Activated T-cell treated with anti-CD3 and anti-CD28 coated beads, Interleukin-2, amount 50 U/mL, for 48 hours (primary cell): ENCODE measurements at regions not wholly inside any gene's neighbourhood (a gene's known extent, or its start where the extent isn't known, plus 50 kb on each side); places are given as distances from the start of the nearest gene placed in this dataset.
"Not testable (repeated sequence)": the region's sequence is repeated elsewhere in the genome, so short reads cannot be mapped to it uniquely, and the experiment has no call there.

ENCODE experiments used
- DNase-seq, 2 experiments: peaks; one replicate each; pipeline ENCODE4 v3.0.0-alpha.2; 2020

GRCh38 chrX:147468600-147468999 is 443.1 kb upstream of the FMR1 start:
- no peak for DNase-seq

- DNase-seq, result no peak
These were observed 435.7 kb upstream of the FMR1 start for GRCh38 chrX:147476008-147476407.

- DNase-seq, result no peak
These were observed 432.8 kb upstream of the FMR1 start for GRCh38 chrX:147478899-147479298.

GRCh38 chrX:147485207-147485606 is 426.5 kb upstream of the FMR1 start:
- DNase-seq, result no peak

- no peak for DNase-seq
These were observed 417.4 kb upstream of the FMR1 start for GRCh38 chrX:147494365-147494764.

- no peak for DNase-seq
These were observed 412.9 kb upstream of the FMR1 start for GRCh38 chrX:147498796-147499195.

- no peak for DNase-seq
These were observed 388.7 kb upstream of the FMR1 start for GRCh38 chrX:147522981-147523380.

- no peak for DNase-seq
These were observed 378.3 kb upstream of the FMR1 start for GRCh38 chrX:147533426-147533825.

- DNase-seq, result no peak
These were observed 374.5 kb upstream of the FMR1 start for GRCh38 chrX:147537172-147537571.

GRCh38 chrX:147548023-147548422 is 363.7 kb upstream of the FMR1 start:
- not testable (repeated sequence) for DNase-seq

- DNase-seq, result peak; percentile 20 to 30
These were observed 361.5 kb upstream of the FMR1 start for GRCh38 chrX:147550217-147550616.

GRCh38 chrX:147559191-147559590 is 352.5 kb upstream of the FMR1 start:
- no peak for DNase-seq

GRCh38 chrX:147565237-147565636 is 346.5 kb upstream of the FMR1 start:
- no peak for DNase-seq

- DNase-seq, result no peak
These were observed 341.2 kb upstream of the FMR1 start for GRCh38 chrX:147570483-147570882.

- no peak for DNase-seq
These were observed 338.5 kb upstream of the FMR1 start for GRCh38 chrX:147573266-147573665.

- no peak for DNase-seq
These were observed 309.5 kb upstream of the FMR1 start for GRCh38 chrX:147602176-147602696.

- no peak for DNase-seq
These were observed 285.1 kb upstream of the FMR1 start for GRCh38 chrX:147626605-147627004.

- no peak for DNase-seq
These were observed 276.5 kb upstream of the FMR1 start for GRCh38 chrX:147635186-147635585.

- DNase-seq, result no peak
These were observed 274.5 kb upstream of the FMR1 start for GRCh38 chrX:147637190-147637589.

GRCh38 chrX:147646949-147647723 is 264.6 kb upstream of the FMR1 start:
- DNase-seq, result no peak

- DNase-seq, result no peak
These were observed 235.9 kb upstream of the FMR1 start for GRCh38 chrX:147675819-147676218.

GRCh38 chrX:147679356-147680005 is 232.2 kb upstream of the FMR1 start:
- no peak for DNase-seq

- no peak for DNase-seq
These were observed 231.5 kb upstream of the FMR1 start for GRCh38 chrX:147680251-147680650.

- no peak for DNase-seq
These were observed 218.2 kb upstream of the FMR1 start for GRCh38 chrX:147693511-147693910.
